HepG2 (cell line): ENCODE measurements at regions not wholly inside any gene's neighbourhood (a gene's known extent, or its start where the extent isn't known, plus 50 kb on each side); places are given as distances from the start of the nearest gene placed in this dataset.
"Not testable (repeated sequence)": the region's sequence is repeated elsewhere in the genome, so short reads cannot be mapped to it uniquely, and the experiment has no call there.

ENCODE experiments used
- ATAC-seq: fragments of 200-7000 bp; cut with Tn5 transposase; 3 replicates; pipeline ENCODE4 v1.9.1; 2020; ENCODE audit warnings: mild to moderate bottlenecking, moderate library complexity
- BruUV-seq: library from RNA; stranded (reverse); fragments of 400-500 nt; replicated peaks from 2 replicates; lab custom pipeline; 2021; lab: Mats Ljungman, UMichigan
- CTCF ChIA-PET: fragments of 300-600 bp; formaldehyde crosslinking; extraction: SDS; loops from one replicate; lab custom pipeline; 2021; ENCODE audit warnings: low total read pairs, inconsistent platforms, low intra/inter-chr PET ratio; lab: Yijun Ruan, JAX
- POLR2A ChIA-PET: fragments of 350-600 bp; sonication (Branson Sonifier 250); formaldehyde crosslinking; loops from one replicate; lab custom pipeline; 2020; ENCODE audit warnings: antibody characterized with exemption, inconsistent platforms; lab: Yijun Ruan, JAX
- DNase-seq: peaks from one replicate; pipeline ENCODE4 v3.0.0-alpha.2; 2015; ENCODE audit warnings: low spot score
- FAIRE-seq: peaks from 3 replicates; lab custom pipeline; 2011; peaks lifted over from hg19 to GRCh38; lab: Jason Lieb, UNC
- H2AFZ ChIP-seq: one replicate; pipeline ENCODE4 v1.6.1; 2011; ENCODE audit warnings: low read length, inconsistent platforms
- H3K27ac ChIP-seq: fragments of 300-600 bp; 3 replicates; pipeline ENCODE4 v1.8.0; 2011; ENCODE audit warnings: mixed run types, mild to moderate bottlenecking, mixed read lengths, low read length, inconsistent platforms; ENCODE audit not compliant: insufficient read depth; ENCODE audit errors: extremely low read length
- H3K27me3 ChIP-seq, 2 experiments: fragments of 200-600 bp in 1 of 2; 2 replicates in 1 of 2; 3 replicates in 1 of 2; pipeline versions ENCODE4 v1.6.0 to v1.8.0; 2011; ENCODE audit warnings: low read length in 2 of 2, mild to moderate bottlenecking in 2 of 2, moderate library complexity in 2 of 2, inconsistent platforms in 1 of 2; ENCODE audit not compliant: insufficient read depth in 2 of 2, control insufficient read depth in 1 of 2
- H3K36me3 ChIP-seq, 2 experiments: fragments of 200-600 bp in 1 of 2; replicated peaks in 1 of 2; 2 replicates in 1 of 2; 3 replicates in 1 of 2; pipeline versions ENCODE4 v1.5.1 to v1.8.0; 2011; ENCODE audit warnings: low read length in 2 of 2, inconsistent platforms in 1 of 2; ENCODE audit not compliant: insufficient read depth in 2 of 2, control insufficient read depth in 1 of 2
- H3K4me1 ChIP-seq: 2 replicates; pipeline ENCODE4 v1.5.1; 2012; ENCODE audit warnings: low read length, inconsistent platforms; ENCODE audit not compliant: insufficient read depth
- H3K4me2 ChIP-seq: 2 replicates; pipeline ENCODE4 v1.6.0; 2011; ENCODE audit warnings: low read depth, low read length, inconsistent platforms
- H3K4me3 ChIP-seq, 3 experiments: fragments of 200-600 bp in 1 of 3; sonication (generic), shearing (Covaris generic) in 1 of 3; replicated peaks in 1 of 3; 2 replicates each; pipeline ENCODE4 v1.5.1; 2011 to 2016; ENCODE audit warnings: low read length in 3 of 3, inconsistent platforms in 2 of 3, low read depth in 2 of 3, mild to moderate bottlenecking in 2 of 3, control low read depth in 1 of 3, mixed read lengths in 1 of 3; ENCODE audit not compliant: insufficient read depth in 1 of 3
- H3K79me2 ChIP-seq: one replicate; pipeline ENCODE4 v1.6.1; 2011; ENCODE audit warnings: low read length, inconsistent platforms; ENCODE audit not compliant: insufficient read depth
- H3K9ac ChIP-seq: 2 replicates; pipeline ENCODE4 v1.6.0; 2011; ENCODE audit warnings: mild to moderate bottlenecking, low read depth, low read length, inconsistent platforms; ENCODE audit not compliant: insufficient read depth
- H3K9me3 ChIP-seq: 2 replicates; pipeline ENCODE4 v1.5.1; 2012; ENCODE audit warnings: mild to moderate bottlenecking, low read length
- H4K20me1 ChIP-seq: 2 replicates; pipeline ENCODE4 v1.6.0; 2011; ENCODE audit warnings: inconsistent platforms, mild to moderate bottlenecking, low read length, moderate library complexity; ENCODE audit not compliant: insufficient read depth
- ZNF609 ChIP-seq: sonication (generic); formaldehyde crosslinking; IDR thresholded peaks from 2 replicates; pipeline ENCODE4 v1.4.0; 2020; ENCODE audit warnings: mild to moderate bottlenecking, missing genetic modification reagents, borderline replicate concordance
- WGBS: methylation state at CpG from one replicate; pipeline ENCODE4 v1.1.6; 2017; ENCODE audit warnings: low lambda C conversion rate; 5-methylcytosine and 5-hydroxymethylcytosine counted together
- in situ Hi-C: cut with HindIII; loops from 2 replicates; pipeline ENCODE4 v1.10.0; 2017; ENCODE audit warnings: low pct_unique_long_range_greater_than_20kb; ENCODE audit not compliant: extremely low pct_ligation_motif_present
- intact Hi-C: fragments of 100-400 bp; cut with micrococcal nuclease; formaldehyde crosslinking; loops from one replicate; pipeline ENCODE4 v1.10.0; 2022; ENCODE audit not compliant: unreplicated experiment
- TF ChIP-seq, protein P1 (sequence below): sonication (generic); formaldehyde crosslinking; IDR thresholded peaks from 2 replicates; pipeline ENCODE4 v1.4.0; 2020; ENCODE audit warnings: mild to moderate bottlenecking, missing genetic modification reagents

- TF ChIP-seq ZNF609 (CRISPR knock-in tag): no peak
- TF ChIP-seq, protein P1, sequence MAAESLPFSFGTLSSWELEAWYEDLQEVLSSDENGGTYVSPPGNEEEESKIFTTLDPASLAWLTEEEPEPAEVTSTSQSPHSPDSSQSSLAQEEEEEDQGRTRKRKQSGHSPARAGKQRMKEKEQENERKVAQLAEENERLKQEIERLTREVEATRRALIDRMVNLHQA: no peak
These were observed 2295.4 kb downstream of the ARAP2 start (continued) for GRCh38 chr4:33948921-33949320.

DNA sequence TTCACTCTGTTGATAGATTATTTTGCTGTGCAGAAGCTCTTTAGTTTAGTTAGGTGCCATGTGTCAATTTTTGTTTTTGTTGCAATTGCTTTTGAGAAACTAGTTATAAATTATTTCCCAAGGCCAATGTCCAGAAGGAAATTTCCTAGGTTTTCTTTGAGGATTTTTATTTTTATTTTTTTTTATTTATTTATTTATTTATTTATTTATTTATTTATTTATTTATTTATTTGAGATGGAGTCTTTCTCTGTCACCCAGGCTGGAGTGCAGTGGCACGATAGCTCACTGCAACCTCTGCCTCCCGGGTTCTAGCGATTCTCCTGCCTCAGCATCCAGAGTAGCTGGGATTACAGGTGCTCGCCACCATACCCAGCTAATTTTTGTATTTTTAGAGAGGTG, 2290.5 kb downstream of the ARAP2 start:
- H2AFZ ChIP-seq, POLR2A ChIA-PET, H3K27me3 ChIP-seq, H3K27ac ChIP-seq, H3K79me2 ChIP-seq, intact Hi-C loops, H3K9ac ChIP-seq, ATAC-seq, H3K4me1 ChIP-seq, H3K4me3 ChIP-seq, DNase-seq, FAIRE-seq, H3K4me2 ChIP-seq, in situ Hi-C loops, H3K36me3 ChIP-seq, H4K20me1 ChIP-seq, CTCF ChIA-PET, BruUV-seq: not testable (repeated sequence)
- WGBS: 17% methylated on average over 4 of the region's 4 CpGs
- H3K9me3 ChIP-seq: peaks cover 53% of the 10 kb centered on the region
